ENCODE measurements at regions not wholly inside any gene's neighbourhood (a gene's known extent, or its start where the extent isn't known, plus 50 kb on each side); places are given as distances from the start of the nearest gene placed in this dataset.

- intact Hi-C loops (cut with DNase I): no loop called here
- DNase-seq (no peak), ATAC-seq (no peak)
- H3K4me1 ChIP-seq: no peaks in the 10 kb centered on the region
- no peak overlapping the region for H3K4me3 ChIP-seq
- no peaks in the 10 kb centered on the region for H3K36me3 ChIP-seq
- H3K27ac ChIP-seq: no peak overlapping the region
- 65% methylated on average over 2 of the region's 2 CpGs for WGBS (ENCODE audit: insufficient coverage, low coverage, low lambda C conversion rate, missing lambda C conversion rate)
- no peaks in the 10 kb centered on the region for H3K27me3 ChIP-seq
- H3K9me3 ChIP-seq: no peaks in the 10 kb centered on the region
- no peak for TF ChIP-seq CTCF (IDR thresholded peaks at IDR 0.05)
These were observed 360.7 kb downstream of the FIGN start for GRCh38 chr2:163375070-163375469.

GRCh38 chr2:163374282-163374681 lies 361.5 kb downstream of the FIGN start:
- intact Hi-C loops (cut with DNase I): no loop called here
- H3K4me1 ChIP-seq: no peaks in the 10 kb centered on the region
- ATAC-seq (no peak), DNase-seq (no peak)
- no peaks in the 10 kb centered on the region for H3K36me3 ChIP-seq
- no peak overlapping the region for H3K4me3 ChIP-seq
- TF ChIP-seq POLR2A (IDR thresholded peaks at IDR 0.05) (no peak), CTCF (IDR thresholded peaks at IDR 0.05) (no peak)
- 83% methylated on average over 3 of the region's 3 CpGs for WGBS (ENCODE audit: insufficient coverage, low coverage, low lambda C conversion rate, missing lambda C conversion rate)
- no peaks in the 10 kb centered on the region for H3K9me3 ChIP-seq
- no peaks in the 10 kb centered on the region for H3K27me3 ChIP-seq
- no peak overlapping the region for H3K27ac ChIP-seq

- ATAC-seq (no peak), DNase-seq (no peak)
- Histone ChIP-seq H3K27ac (no peak overlapping the region), H3K27me3 (no peaks in the 10 kb centered on the region), H3K4me1 (no peaks in the 10 kb centered on the region), H3K36me3 (no peaks in the 10 kb centered on the region), H3K4me3 (no peak overlapping the region), H3K9me3 (no peaks in the 10 kb centered on the region)
- TF ChIP-seq CTCF (IDR thresholded peaks at IDR 0.05) (no peak), POLR2A (IDR thresholded peaks at IDR 0.05) (no peak)
- 70% methylated on average over 1 of the region's 1 CpG for WGBS (ENCODE audit: insufficient coverage, low coverage, low lambda C conversion rate, missing lambda C conversion rate)
- intact Hi-C loops (cut with DNase I): no loop called here
These were observed 362.3 kb downstream of the FIGN start for GRCh38 chr2:163373496-163373895.

GRCh38 chr2:163370169-163370886 lies 365.5 kb downstream of the FIGN start:
- TF ChIP-seq CTCF (IDR thresholded peaks at IDR 0.05) (no peak), POLR2A (IDR thresholded peaks at IDR 0.05) (no peak)
- Histone ChIP-seq H3K27me3 (no peaks in the 10 kb centered on the region), H3K36me3 (no peaks in the 10 kb centered on the region), H3K4me3 (no peak overlapping the region), H3K4me1 (no peaks in the 10 kb centered on the region), H3K27ac (no peak overlapping the region), H3K9me3 (no peaks in the 10 kb centered on the region)
- WGBS (ENCODE audit: insufficient coverage, low coverage, low lambda C conversion rate, missing lambda C conversion rate): 85% methylated on average over 4 of the region's 4 CpGs
- no peak for DNase-seq
- intact Hi-C loops (cut with DNase I): no loop called here
- ATAC-seq: no peak

- H3K9me3 ChIP-seq: no peaks in the 10 kb centered on the region
- 37% methylated on average over 1 of the region's 1 CpG for WGBS (ENCODE audit: insufficient coverage, low coverage, low lambda C conversion rate, missing lambda C conversion rate)
- intact Hi-C loops (cut with DNase I): no loop called here
- H3K27me3 ChIP-seq: no peaks in the 10 kb centered on the region
- H3K27ac ChIP-seq: no peak overlapping the region
- H3K4me1 ChIP-seq: no peaks in the 10 kb centered on the region
- DNase-seq (no peak), ATAC-seq (no peak)
- no peak overlapping the region for H3K4me3 ChIP-seq
- H3K36me3 ChIP-seq: no peaks in the 10 kb centered on the region
- no peak for TF ChIP-seq CTCF (IDR thresholded peaks at IDR 0.05)
- TF ChIP-seq POLR2A (IDR thresholded peaks at IDR 0.05): no peak
These were observed 366.7 kb downstream of the FIGN start for GRCh38 chr2:163369111-163369510.
